Activated naive CD8-positive, alpha-beta T cell treated with anti-CD3 and anti-CD28 coated beads, Interleukin-2, amount 10 ng/mL, durations not matched to agents 7 days and 5 days (primary cell): ENCODE measurements at regions not wholly inside any gene's neighbourhood (a gene's known extent, or its start where the extent isn't known, plus 50 kb on each side); places are given as distances from the start of the nearest gene placed in this dataset.

Source experiments
- ATAC-seq: fragments of 150-1000 bp; cut with Tn5 transposase; one replicate; pipeline ENCODE4 v1.10.0; 2021; ENCODE audit warnings: low read depth, moderate library complexity
- POLR2A ChIA-PET: fragments of 350-600 bp; sonication (Branson Sonifier 250); formaldehyde crosslinking; loops from one replicate; lab custom pipeline; 2021; ENCODE audit warnings: antibody characterized with exemption; lab: Charles Lee
- DNase-seq: peaks from one replicate; pipeline ENCODE4 v3.0.0; 2021
- H3K27ac Mint-ChIP-seq: one replicate; pipeline ENCODE4 v1.8.0; 2022; ENCODE audit warnings: mild to moderate bottlenecking, mixed read lengths
- H3K27me3 Mint-ChIP-seq: one replicate; pipeline ENCODE4 v1.8.0; 2022; ENCODE audit warnings: mild to moderate bottlenecking, moderate library complexity, mixed read lengths
- H3K36me3 Mint-ChIP-seq: one replicate; pipeline ENCODE4 v1.8.0; 2021; ENCODE audit warnings: mild to moderate bottlenecking, mixed read lengths
- H3K4me1 Mint-ChIP-seq: one replicate; pipeline ENCODE4 v1.8.0; 2021; ENCODE audit warnings: mixed read lengths
- H3K4me3 Mint-ChIP-seq: one replicate; pipeline ENCODE4 v1.8.0; 2022; ENCODE audit warnings: mild to moderate bottlenecking, moderate library complexity, mixed read lengths
- H3K9me3 Mint-ChIP-seq: one replicate; pipeline ENCODE4 v1.8.0; 2021; ENCODE audit warnings: mixed read lengths

DNA sequence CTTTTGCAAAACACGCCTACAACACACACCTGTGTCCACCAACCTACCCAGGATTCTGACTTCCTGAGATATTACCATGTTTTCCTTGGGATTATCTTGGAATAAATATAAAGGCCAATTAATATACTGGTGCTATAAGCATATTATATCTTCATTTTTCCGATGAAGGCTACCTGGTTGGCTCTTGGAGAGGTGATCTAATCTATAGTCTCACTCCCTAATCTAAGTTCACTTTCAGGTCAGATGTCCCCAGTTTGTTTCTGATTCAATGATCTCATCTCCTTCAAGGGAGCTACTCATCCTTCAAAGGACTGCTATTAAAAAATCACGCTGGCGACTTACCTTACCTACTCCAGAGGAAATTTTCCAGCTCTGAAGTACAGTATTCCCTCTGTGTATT is 517.5 kb downstream of the KLF5 start:
- H3K9me3 Mint-ChIP-seq, result no peaks in the 10 kb centered on the region
- H3K36me3 Mint-ChIP-seq, result no peaks in the 10 kb centered on the region
- no peak overlapping the region for H3K4me3 Mint-ChIP-seq
- no peak for DNase-seq
- ATAC-seq, result no peak
- POLR2A ChIA-PET, result no interaction called here
- H3K4me1 Mint-ChIP-seq, result no peaks in the 10 kb centered on the region
- H3K27me3 Mint-ChIP-seq, result no peaks in the 10 kb centered on the region
- no peak overlapping the region for H3K27ac Mint-ChIP-seq

DNA sequence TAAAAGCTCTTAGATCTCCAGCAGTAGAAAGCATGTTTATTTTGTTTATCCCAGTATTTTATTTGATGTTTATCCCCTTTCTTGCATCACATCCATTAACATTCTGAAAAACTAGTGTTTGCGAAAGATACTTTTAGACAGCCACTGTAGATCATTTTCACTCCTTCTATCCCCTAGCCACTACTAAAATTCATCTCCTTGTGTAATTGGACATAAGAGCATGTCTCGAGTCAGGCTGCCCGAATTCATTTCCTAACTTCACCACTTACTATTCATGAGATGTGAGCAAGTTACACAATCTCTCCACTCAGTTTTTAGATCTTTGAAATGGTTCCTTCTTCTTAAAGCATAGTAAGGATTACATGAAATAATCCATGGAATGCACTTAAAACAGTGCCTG is 514.0 kb downstream of the KLF5 start:
- DNase-seq, result no peak
- H3K27me3 Mint-ChIP-seq, result no peaks in the 10 kb centered on the region
- H3K4me1 Mint-ChIP-seq, result peaks cover 1% of the 10 kb centered on the region
- no peak overlapping the region for H3K27ac Mint-ChIP-seq
- H3K36me3 Mint-ChIP-seq, result no peaks in the 10 kb centered on the region
- POLR2A ChIA-PET, result no interaction called here
- peaks cover 1% of the 10 kb centered on the region for H3K9me3 Mint-ChIP-seq
- no peak overlapping the region for H3K4me3 Mint-ChIP-seq
- no peak for ATAC-seq

- DNase-seq (no peak), ATAC-seq (no peak)
- H3K9me3 Mint-ChIP-seq, result peaks cover 1% of the 10 kb centered on the region
- H3K27me3 Mint-ChIP-seq, result no peaks in the 10 kb centered on the region
- POLR2A ChIA-PET, result no interaction called here
- no peak overlapping the region for H3K27ac Mint-ChIP-seq
- no peak overlapping the region for H3K4me3 Mint-ChIP-seq
- H3K4me1 Mint-ChIP-seq, result peaks cover 1% of the 10 kb centered on the region
- H3K36me3 Mint-ChIP-seq, result no peaks in the 10 kb centered on the region
Measured at GRCh38 chr13:73571376-73571775, 512.6 kb downstream of the KLF5 start.

- peaks cover 2% of the 10 kb centered on the region for H3K36me3 Mint-ChIP-seq
- POLR2A ChIA-PET, result no interaction called here
- peaks cover 2% of the 10 kb centered on the region for H3K27me3 Mint-ChIP-seq
- H3K4me1 Mint-ChIP-seq, result no peaks in the 10 kb centered on the region
- H3K9me3 Mint-ChIP-seq, result peaks cover 2% of the 10 kb centered on the region
- no peak overlapping the region for H3K27ac Mint-ChIP-seq
- ATAC-seq, result no peak
- no peak overlapping the region for H3K4me3 Mint-ChIP-seq
- no peak for DNase-seq
Measured at GRCh38 chr13:73556902-73557301, 498.1 kb downstream of the KLF5 start.

DNA sequence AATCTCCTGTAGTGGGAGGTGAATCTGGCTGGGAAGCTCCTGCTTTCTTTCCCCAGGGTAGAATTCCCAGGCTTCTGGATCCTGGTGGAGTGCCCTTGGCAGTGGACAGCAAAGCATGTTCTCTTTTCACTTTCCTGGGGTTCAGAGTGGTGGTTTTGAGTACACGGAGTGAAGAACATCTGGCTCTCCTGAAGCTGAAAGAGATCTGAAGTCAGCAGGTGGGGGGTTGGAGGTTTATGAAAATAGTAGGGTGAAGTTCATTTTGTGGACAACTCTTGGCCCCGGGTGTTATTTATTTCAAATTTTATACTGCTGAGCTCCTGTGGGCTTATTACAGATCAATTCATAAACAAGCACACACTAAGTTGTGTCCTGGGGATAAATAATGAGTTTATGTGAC is 497.3 kb downstream of the KLF5 start:
- Mint-ChIP-seq H3K9me3 (peaks cover 2% of the 10 kb centered on the region), H3K27me3 (peaks cover 2% of the 10 kb centered on the region), H3K27ac (no peak overlapping the region), H3K4me1 (no peaks in the 10 kb centered on the region), H3K36me3 (peaks cover 2% of the 10 kb centered on the region), H3K4me3 (no peak overlapping the region)
- POLR2A ChIA-PET, result no interaction called here
- ATAC-seq, result no peak
- DNase-seq, result no peak

- H3K4me1 Mint-ChIP-seq, result no peaks in the 10 kb centered on the region
- no peaks in the 10 kb centered on the region for H3K36me3 Mint-ChIP-seq
- peaks cover 2% of the 10 kb centered on the region for H3K9me3 Mint-ChIP-seq
- POLR2A ChIA-PET, result no interaction called here
- H3K27me3 Mint-ChIP-seq, result no peaks in the 10 kb centered on the region
- no peak overlapping the region for H3K4me3 Mint-ChIP-seq
- ATAC-seq, result no peak
- H3K27ac Mint-ChIP-seq, result no peak overlapping the region
- no peak for DNase-seq
Measured at GRCh38 chr13:73551736-73552135, 492.9 kb downstream of the KLF5 start.

DNA sequence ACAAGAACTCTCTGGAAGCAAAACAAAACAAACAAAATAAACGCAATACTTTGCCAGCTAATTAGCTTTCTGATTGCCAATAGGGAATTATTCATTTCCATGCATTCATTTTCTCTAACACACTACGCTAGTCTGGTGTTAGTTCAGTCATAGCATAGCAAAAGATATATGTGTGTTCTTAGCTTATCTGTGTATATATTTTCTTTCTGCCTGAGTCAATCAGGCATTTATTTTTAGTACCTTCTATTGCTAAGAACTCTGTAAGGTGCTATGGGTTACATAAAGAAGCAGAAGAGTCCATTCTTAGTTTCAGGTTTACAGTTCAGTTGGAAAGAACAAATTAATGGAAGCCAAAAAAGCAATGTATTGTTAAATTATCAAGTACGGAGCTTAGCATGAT is 490.9 kb downstream of the KLF5 start:
- ATAC-seq (no peak), DNase-seq (no peak)
- Mint-ChIP-seq H3K4me1 (no peaks in the 10 kb centered on the region), H3K27ac (no peak overlapping the region), H3K36me3 (no peaks in the 10 kb centered on the region), H3K27me3 (no peaks in the 10 kb centered on the region), H3K9me3 (peaks cover 2% of the 10 kb centered on the region), H3K4me3 (no peak overlapping the region)
- POLR2A ChIA-PET, result no interaction called here

DNA sequence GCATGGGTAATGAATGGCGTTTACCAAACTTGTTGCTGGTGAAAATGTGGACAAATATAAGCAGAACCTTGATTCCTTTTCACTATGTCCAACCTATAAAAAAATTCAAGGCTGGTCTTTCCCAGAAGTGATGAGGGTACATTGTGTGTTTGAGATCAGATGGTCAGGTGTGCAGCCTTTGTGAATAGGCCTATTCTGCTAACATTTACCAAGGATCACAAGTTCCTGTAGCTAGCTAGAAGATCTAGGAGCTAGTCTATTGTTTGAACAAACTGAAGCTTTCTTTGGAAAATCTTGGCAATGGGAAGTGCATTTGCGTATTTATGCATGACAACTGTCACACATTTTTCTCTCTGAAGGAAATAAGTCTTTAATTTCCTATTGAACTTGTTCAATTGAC is 489.6 kb downstream of the KLF5 start:
- Mint-ChIP-seq H3K4me3 (no peak overlapping the region), H3K36me3 (no peaks in the 10 kb centered on the region), H3K9me3 (peaks cover 1% of the 10 kb centered on the region), H3K27ac (no peak overlapping the region), H3K4me1 (no peaks in the 10 kb centered on the region), H3K27me3 (no peaks in the 10 kb centered on the region)
- DNase-seq (no peak), ATAC-seq (no peak)
- POLR2A ChIA-PET, result no interaction called here

DNA sequence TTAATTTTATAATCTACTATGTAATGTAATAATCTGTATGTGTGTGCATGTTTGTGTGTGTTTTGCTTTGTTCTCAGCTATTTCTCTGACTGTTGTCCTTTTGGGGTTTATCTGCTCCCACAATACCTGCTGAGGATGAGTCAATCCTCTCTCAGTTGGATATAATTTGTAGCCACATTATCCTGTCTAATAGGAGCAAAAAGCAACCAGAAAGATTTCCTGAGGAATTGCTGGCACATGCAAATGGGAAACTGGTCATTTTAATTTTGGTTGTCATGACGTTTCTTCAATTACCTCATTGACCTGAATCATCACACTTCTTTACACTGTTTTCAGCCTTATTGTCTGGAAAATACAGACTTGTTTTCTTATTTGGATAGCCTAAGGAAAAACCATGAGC is 488.4 kb downstream of the KLF5 start:
- H3K27me3 Mint-ChIP-seq, result no peaks in the 10 kb centered on the region
- no peak for DNase-seq
- no peaks in the 10 kb centered on the region for H3K4me1 Mint-ChIP-seq
- no peak for ATAC-seq
- H3K36me3 Mint-ChIP-seq, result no peaks in the 10 kb centered on the region
- POLR2A ChIA-PET, result no interaction called here
- no peak overlapping the region for H3K27ac Mint-ChIP-seq
- H3K9me3 Mint-ChIP-seq, result no peaks in the 10 kb centered on the region
- H3K4me3 Mint-ChIP-seq, result no peak overlapping the region

GRCh38 chr13:73544175-73544574 is 485.4 kb downstream of the KLF5 start:
- DNase-seq (no peak), ATAC-seq (no peak)
- POLR2A ChIA-PET, result no interaction called here
- Mint-ChIP-seq H3K9me3 (peaks cover 3% of the 10 kb centered on the region), H3K4me1 (no peaks in the 10 kb centered on the region), H3K4me3 (no peak overlapping the region), H3K27ac (no peak overlapping the region), H3K36me3 (no peaks in the 10 kb centered on the region), H3K27me3 (no peaks in the 10 kb centered on the region)

GRCh38 chr13:73542446-73542845 is 483.6 kb downstream of the KLF5 start:
- Mint-ChIP-seq H3K4me1 (no peaks in the 10 kb centered on the region), H3K27ac (no peak overlapping the region)

GRCh38 chr13:73536865-73537264 is 478.1 kb downstream of the KLF5 start:
- no peak overlapping the region for H3K4me3 Mint-ChIP-seq
- H3K36me3 Mint-ChIP-seq, result no peaks in the 10 kb centered on the region
- H3K9me3 Mint-ChIP-seq, result peaks cover 4% of the 10 kb centered on the region
- DNase-seq (no peak), ATAC-seq (no peak)
- POLR2A ChIA-PET, result no interaction called here
- H3K27me3 Mint-ChIP-seq, result no peaks in the 10 kb centered on the region
- H3K27ac Mint-ChIP-seq, result no peak overlapping the region
- no peaks in the 10 kb centered on the region for H3K4me1 Mint-ChIP-seq

More at GRCh38 chr13:73542446-73542845, 483.6 kb downstream of the KLF5 start:
- no peak for ATAC-seq
- Mint-ChIP-seq H3K4me3 (no peak overlapping the region), H3K36me3 (no peaks in the 10 kb centered on the region), H3K27me3 (no peaks in the 10 kb centered on the region), H3K9me3 (peaks cover 3% of the 10 kb centered on the region)
- POLR2A ChIA-PET, result no interaction called here
- no peak for DNase-seq

DNA sequence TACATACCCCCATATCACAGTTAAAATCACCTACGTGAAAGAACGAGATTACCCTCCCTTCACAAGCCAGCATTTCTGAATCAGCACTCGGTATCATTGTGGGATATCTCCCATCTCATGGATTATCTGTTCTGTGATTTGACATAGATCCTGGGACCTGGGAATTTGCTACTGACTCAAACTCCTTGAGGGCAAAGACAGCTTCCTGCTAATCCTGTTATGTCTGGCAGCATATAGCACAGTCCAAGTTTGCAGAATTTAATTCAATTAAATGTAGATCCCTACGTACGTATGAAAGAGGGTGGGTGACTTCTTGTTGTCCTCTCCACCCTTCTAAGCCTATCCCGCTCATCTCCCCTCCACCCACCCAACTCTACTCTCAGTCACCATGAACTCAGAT is 476.5 kb downstream of the KLF5 start:
- no peak overlapping the region for H3K27ac Mint-ChIP-seq
- no peak for DNase-seq
- no peak for ATAC-seq
- no peaks in the 10 kb centered on the region for H3K4me1 Mint-ChIP-seq
- POLR2A ChIA-PET, result no interaction called here
- no peaks in the 10 kb centered on the region for H3K36me3 Mint-ChIP-seq
- H3K27me3 Mint-ChIP-seq, result no peaks in the 10 kb centered on the region
- H3K9me3 Mint-ChIP-seq, result peaks cover 4% of the 10 kb centered on the region
- H3K4me3 Mint-ChIP-seq, result no peak overlapping the region

DNA sequence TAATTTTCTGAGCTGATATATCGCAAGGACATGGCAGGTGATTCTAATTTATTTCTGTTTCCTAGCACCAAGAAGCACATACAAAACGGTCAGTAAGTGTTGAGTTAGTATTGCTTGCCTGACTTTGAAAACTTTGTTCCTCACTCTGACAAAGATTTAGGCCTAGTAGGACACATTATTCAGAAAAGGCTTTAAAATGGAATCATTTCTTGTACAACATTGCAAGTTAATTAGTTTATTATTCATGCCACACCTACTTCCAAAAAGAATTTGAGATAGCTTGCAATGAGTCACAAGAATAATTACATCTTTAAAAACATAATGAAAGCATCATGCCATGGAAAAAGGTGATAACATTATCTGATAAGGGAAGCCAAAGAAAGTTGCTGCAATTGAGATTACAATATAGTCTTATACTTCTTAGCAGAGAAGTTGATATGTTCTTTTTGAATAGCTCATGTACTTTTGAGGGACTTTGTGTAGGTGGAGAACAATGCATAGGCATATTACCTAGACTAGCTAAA is 474.2 kb downstream of the KLF5 start:
- POLR2A ChIA-PET, result no interaction called here
- Mint-ChIP-seq H3K4me3 (no peak overlapping the region), H3K36me3 (no peaks in the 10 kb centered on the region), H3K27me3 (no peaks in the 10 kb centered on the region), H3K9me3 (peaks cover 4% of the 10 kb centered on the region), H3K4me1 (no peaks in the 10 kb centered on the region), H3K27ac (no peak overlapping the region)
- no peak for ATAC-seq
- DNase-seq, result no peak

GRCh38 chr13:73532582-73532981 is 473.8 kb downstream of the KLF5 start:
- Mint-ChIP-seq H3K27ac (no peak overlapping the region), H3K9me3 (peaks cover 4% of the 10 kb centered on the region), H3K4me3 (no peak overlapping the region), H3K4me1 (no peaks in the 10 kb centered on the region), H3K36me3 (no peaks in the 10 kb centered on the region), H3K27me3 (no peaks in the 10 kb centered on the region)
- DNase-seq, result no peak
- POLR2A ChIA-PET, result no interaction called here
- ATAC-seq, result no peak
